Karpas-422 (cell line): ENCODE measurements at regions not wholly inside any gene's neighbourhood (a gene's known extent, or its start where the extent isn't known, plus 50 kb on each side); places are given as distances from the start of the nearest gene placed in this dataset.

Source experiments
- DNase-seq: peaks from one replicate; pipeline ENCODE4 v3.0.0-alpha.2; 2015
- H2AFZ ChIP-seq: fragments of 200-600 bp; sonication (generic); 2 replicates; pipeline ENCODE4 v1.6.1; 2014; ENCODE audit warnings: antibody characterized with exemption, low read length, mixed read lengths
- H3K27ac ChIP-seq: fragments of 200-600 bp; sonication (generic); 2 replicates; pipeline ENCODE4 v1.5.1; 2014; ENCODE audit warnings: mild to moderate bottlenecking, low read length, moderate library complexity
- H3K27me3 ChIP-seq: fragments of 200-600 bp; sonication (generic); 2 replicates; pipeline ENCODE4 v1.6.1; 2014; ENCODE audit warnings: low read length, mixed read lengths
- H3K36me3 ChIP-seq: fragments of 200-600 bp; sonication (generic); 2 replicates; pipeline ENCODE4 v1.6.1; 2014; ENCODE audit warnings: low read length, mixed read lengths; ENCODE audit not compliant: insufficient read depth
- H3K4me1 ChIP-seq: fragments of 200-600 bp; sonication (generic); 2 replicates; pipeline ENCODE4 v1.6.1; 2014; ENCODE audit warnings: mild to moderate bottlenecking, low read length, mixed read lengths
- H3K4me2 ChIP-seq: fragments of 200-600 bp; sonication (generic); 2 replicates; pipeline ENCODE4 v1.6.1; 2014; ENCODE audit warnings: low read length, low read depth, mild to moderate bottlenecking; ENCODE audit not compliant: poor library complexity, severe bottlenecking
- H3K4me3 ChIP-seq: fragments of 200-600 bp; sonication (generic); 2 replicates; pipeline ENCODE4 v1.5.1; 2014; ENCODE audit warnings: mild to moderate bottlenecking, antibody characterized with exemption, low read length, mixed read lengths
- H3K79me2 ChIP-seq: fragments of 200-600 bp; sonication (generic); 2 replicates; pipeline ENCODE4 v1.6.1; 2014; ENCODE audit warnings: mild to moderate bottlenecking, low read length, mixed read lengths
- H3K9ac ChIP-seq: fragments of 200-600 bp; sonication (generic); 2 replicates; pipeline ENCODE4 v1.6.0; 2014; ENCODE audit warnings: low read length
- H3K9me2 ChIP-seq: fragments of 200-600 bp; sonication (generic), shearing (Covaris generic); replicated peaks from 2 replicates; pipeline ENCODE4 v1.6.0; 2014; ENCODE audit warnings: mild to moderate bottlenecking, low read length, moderate library complexity; ENCODE audit not compliant: insufficient read depth
- H3K9me3 ChIP-seq: fragments of 300-700, 200-600 bp; sonication (generic); 2 replicates; pipeline ENCODE4 v1.6.1; 2014; ENCODE audit warnings: low read length, mixed read lengths
- H4K20me1 ChIP-seq: fragments of 200-600 bp; sonication (generic); 2 replicates; pipeline ENCODE4 v1.6.1; 2014; ENCODE audit warnings: mild to moderate bottlenecking, antibody characterized with exemption, low read length, low read depth; ENCODE audit not compliant: insufficient read depth

- H4K20me1 ChIP-seq: no peaks in the 10 kb centered on the region
- H3K4me3 ChIP-seq: no peak overlapping the region
- no peaks in the 10 kb centered on the region for H3K79me2 ChIP-seq
- no peaks in the 10 kb centered on the region for H3K9me3 ChIP-seq
- no peaks in the 10 kb centered on the region for H3K9me2 ChIP-seq
- no peaks in the 10 kb centered on the region for H3K27me3 ChIP-seq
- no peak overlapping the region for H2AFZ ChIP-seq
- H3K27ac ChIP-seq: no peak overlapping the region
- no peaks in the 10 kb centered on the region for H3K4me1 ChIP-seq
- H3K36me3 ChIP-seq: no peaks in the 10 kb centered on the region
- no peak overlapping the region for H3K9ac ChIP-seq
- no peak overlapping the region for H3K4me2 ChIP-seq
- no peak for DNase-seq
These were observed 217.1 kb upstream of the MVB12B start for GRCh38 chr9:126109575-126109974.

GRCh38 chr9:126111556-126111955 lies 215.1 kb upstream of the MVB12B start:
- Histone ChIP-seq H3K9me2 (no peaks in the 10 kb centered on the region), H3K4me3 (no peak overlapping the region), H3K9me3 (no peaks in the 10 kb centered on the region), H3K27me3 (no peaks in the 10 kb centered on the region), H3K79me2 (no peaks in the 10 kb centered on the region), H2AFZ (no peak overlapping the region), H4K20me1 (no peaks in the 10 kb centered on the region), H3K4me1 (no peaks in the 10 kb centered on the region), H3K4me2 (no peak overlapping the region), H3K27ac (no peak overlapping the region), H3K9ac (no peak overlapping the region), H3K36me3 (no peaks in the 10 kb centered on the region)
- DNase-seq: no peak

- no peaks in the 10 kb centered on the region for H3K9me2 ChIP-seq
These were observed 214.4 kb upstream of the MVB12B start for GRCh38 chr9:126112135-126112720.

GRCh38 chr9:126113176-126113575 lies 213.5 kb upstream of the MVB12B start:
- Histone ChIP-seq H3K36me3 (no peaks in the 10 kb centered on the region), H4K20me1 (no peaks in the 10 kb centered on the region), H3K9ac (no peak overlapping the region), H3K79me2 (no peaks in the 10 kb centered on the region), H2AFZ (no peak overlapping the region), H3K4me1 (no peaks in the 10 kb centered on the region), H3K4me3 (no peak overlapping the region), H3K27ac (no peak overlapping the region), H3K9me2 (no peaks in the 10 kb centered on the region), H3K9me3 (no peaks in the 10 kb centered on the region), H3K4me2 (no peak overlapping the region), H3K27me3 (no peaks in the 10 kb centered on the region)
- DNase-seq: no peak

More at GRCh38 chr9:126112135-126112720, 214.4 kb upstream of the MVB12B start:
- Histone ChIP-seq H3K4me3 (no peak overlapping the region), H4K20me1 (no peaks in the 10 kb centered on the region), H2AFZ (no peak overlapping the region), H3K4me1 (no peaks in the 10 kb centered on the region), H3K36me3 (no peaks in the 10 kb centered on the region), H3K79me2 (no peaks in the 10 kb centered on the region), H3K9ac (no peak overlapping the region), H3K9me3 (no peaks in the 10 kb centered on the region), H3K4me2 (no peak overlapping the region), H3K27ac (no peak overlapping the region), H3K27me3 (no peaks in the 10 kb centered on the region)
- no peak for DNase-seq

- Histone ChIP-seq H3K9ac (no peak overlapping the region), H3K4me1 (no peaks in the 10 kb centered on the region), H3K4me3 (no peak overlapping the region), H3K9me2 (no peaks in the 10 kb centered on the region), H3K9me3 (no peaks in the 10 kb centered on the region), H3K27ac (no peak overlapping the region), H3K79me2 (no peaks in the 10 kb centered on the region), H3K4me2 (no peak overlapping the region), H2AFZ (no peak overlapping the region), H3K27me3 (no peaks in the 10 kb centered on the region), H3K36me3 (no peaks in the 10 kb centered on the region), H4K20me1 (no peaks in the 10 kb centered on the region)
- no peak for DNase-seq
These were observed 212.7 kb upstream of the MVB12B start for GRCh38 chr9:126113756-126114408.

GRCh38 chr9:126114409-126114760 lies 212.2 kb upstream of the MVB12B start:
- H3K27ac ChIP-seq: no peak overlapping the region
- H3K4me2 ChIP-seq: no peak overlapping the region
- no peak overlapping the region for H3K9ac ChIP-seq
- H4K20me1 ChIP-seq: no peaks in the 10 kb centered on the region
- no peaks in the 10 kb centered on the region for H3K9me2 ChIP-seq
- H3K27me3 ChIP-seq: no peaks in the 10 kb centered on the region
- H3K79me2 ChIP-seq: no peaks in the 10 kb centered on the region
- H3K36me3 ChIP-seq: no peaks in the 10 kb centered on the region
- H3K9me3 ChIP-seq: no peaks in the 10 kb centered on the region
- no peak overlapping the region for H3K4me3 ChIP-seq
- no peak overlapping the region for H2AFZ ChIP-seq
- no peaks in the 10 kb centered on the region for H3K4me1 ChIP-seq
- no peak for DNase-seq

- Histone ChIP-seq H3K27me3 (no peaks in the 10 kb centered on the region), H3K4me2 (no peak overlapping the region), H3K9me2 (no peaks in the 10 kb centered on the region), H2AFZ (no peak overlapping the region), H3K4me1 (no peaks in the 10 kb centered on the region), H3K27ac (no peak overlapping the region), H3K9ac (no peak overlapping the region), H3K36me3 (no peaks in the 10 kb centered on the region), H3K79me2 (no peaks in the 10 kb centered on the region), H3K4me3 (no peak overlapping the region), H3K9me3 (no peaks in the 10 kb centered on the region), H4K20me1 (no peaks in the 10 kb centered on the region)
- no peak for DNase-seq
These were observed 211.7 kb upstream of the MVB12B start for GRCh38 chr9:126114850-126115460.

GRCh38 chr9:126116351-126117157 lies 210.1 kb upstream of the MVB12B start:
- no peak overlapping the region for H3K4me2 ChIP-seq
- H3K4me3 ChIP-seq: no peak overlapping the region
- no peaks in the 10 kb centered on the region for H3K9me2 ChIP-seq
- no peak overlapping the region for H3K9ac ChIP-seq
- no peak for DNase-seq
- H2AFZ ChIP-seq: no peak overlapping the region
- H3K9me3 ChIP-seq: no peaks in the 10 kb centered on the region
- H3K36me3 ChIP-seq: no peaks in the 10 kb centered on the region
- H3K4me1 ChIP-seq: no peaks in the 10 kb centered on the region
- no peaks in the 10 kb centered on the region for H3K27me3 ChIP-seq
- H4K20me1 ChIP-seq: no peaks in the 10 kb centered on the region
- H3K27ac ChIP-seq: no peak overlapping the region
- H3K79me2 ChIP-seq: no peaks in the 10 kb centered on the region
